Neural progenitor cell (in vitro differentiated cells): ENCODE measurements at regions not wholly inside any gene's neighbourhood (a gene's known extent, or its start where the extent isn't known, plus 50 kb on each side); places are given as distances from the start of the nearest gene placed in this dataset.

ENCODE experiments used
- DNase-seq: peaks from one replicate; pipeline ENCODE4 v3.0.0-alpha.2; 2016; ENCODE audit warnings: low spot score
- H2AFZ ChIP-seq: fragments of 200-600 bp; sonication (generic); replicated peaks from 2 replicates; pipeline ENCODE4 v1.6.1; 2016; ENCODE audit warnings: antibody characterized with exemption
- H3F3A ChIP-seq: fragments of 200-600 bp; sonication (generic); 2 replicates; pipeline ENCODE4 v1.6.1; 2016; ENCODE audit warnings: antibody characterized with exemption, low read depth
- H3K27ac ChIP-seq: fragments of 200-600 bp; sonication (generic); 2 replicates; pipeline ENCODE4 v1.5.1; 2016; ENCODE audit warnings: mild to moderate bottlenecking
- H3K27me3 ChIP-seq: fragments of 200-600 bp; sonication (generic); 2 replicates; pipeline ENCODE4 v1.6.1; 2016; ENCODE audit warnings: mild to moderate bottlenecking, moderate library complexity
- H3K36me3 ChIP-seq: fragments of 200-600 bp; sonication (generic); 2 replicates; pipeline ENCODE4 v1.5.1; 2016
- H3K4me1 ChIP-seq: fragments of 200-600 bp; sonication (generic); 2 replicates; pipeline ENCODE4 v1.6.1; 2016; ENCODE audit warnings: mixed run types
- H3K4me2 ChIP-seq: fragments of 200-600 bp; sonication (generic); 2 replicates; pipeline ENCODE4 v1.6.1; 2016
- H3K4me3 ChIP-seq: fragments of 200-600 bp; sonication (generic); 2 replicates; pipeline ENCODE4 v1.5.1; 2016
- H3K79me2 ChIP-seq: fragments of 200-600 bp; sonication (generic); 2 replicates; pipeline ENCODE4 v1.6.1; 2016; ENCODE audit warnings: low read depth
- H3K9ac ChIP-seq: fragments of 200-600 bp; sonication (generic); 2 replicates; pipeline ENCODE4 v1.6.1; 2016
- H3K9me3 ChIP-seq: fragments of 200-600 bp; sonication (generic); 2 replicates; pipeline ENCODE4 v1.5.1; 2016; ENCODE audit warnings: low read depth
- H4K20me1 ChIP-seq: fragments of 200-600 bp; sonication (generic); 2 replicates; pipeline ENCODE4 v1.6.1; 2016; ENCODE audit warnings: low read depth
- H3K27ac Mint-ChIP-seq: 3 replicates; pipeline ENCODE4 v1.8.0; 2021; ENCODE audit warnings: mixed read lengths
- H3K27me3 Mint-ChIP-seq: 2 replicates; pipeline ENCODE4 v1.8.0; 2022; ENCODE audit warnings: low read depth, mild to moderate bottlenecking, inconsistent platforms, moderate library complexity, mixed read lengths; ENCODE audit not compliant: insufficient read depth
- H3K36me3 Mint-ChIP-seq: 3 replicates; pipeline ENCODE4 v1.8.0; 2021; ENCODE audit warnings: mixed read lengths
- H3K4me1 Mint-ChIP-seq: 3 replicates; pipeline ENCODE4 v1.8.0; 2021; ENCODE audit warnings: mixed read lengths
- H3K4me3 Mint-ChIP-seq: 3 replicates; pipeline ENCODE4 v1.8.0; 2021; ENCODE audit warnings: mild to moderate bottlenecking, moderate library complexity, mixed read lengths
- H3K9me3 Mint-ChIP-seq: 3 replicates; pipeline ENCODE4 v1.8.0; 2020; ENCODE audit warnings: mixed read lengths
- CTCF ChIP-seq: fragments of 200-600 bp; sonication (generic); IDR thresholded peaks from 2 replicates; pipeline ENCODE4 v1.5.1; 2017; ENCODE audit warnings: antibody characterized with exemption, mild to moderate bottlenecking
- EZH2 ChIP-seq: fragments of 200-600 bp; sonication (generic); IDR thresholded peaks from 2 replicates; pipeline ENCODE4 v1.6.1; 2017; ENCODE audit warnings: antibody characterized with exemption, mild to moderate bottlenecking, moderate library complexity
- EZH2phosphoT487 ChIP-seq: fragments of 200-600 bp; sonication (generic); IDR thresholded peaks from 2 replicates; pipeline ENCODE4 v1.6.1; 2017; ENCODE audit warnings: antibody characterized with exemption

- Histone ChIP-seq H4K20me1 (no peaks in the 10 kb centered on the region), H3K79me2 (no peaks in the 10 kb centered on the region), H3K9ac (no peak overlapping the region), H3K4me2 (no peak overlapping the region), H3F3A (peaks cover 5% of the 10 kb centered on the region), H3K4me1 (peaks cover 25% of the 10 kb centered on the region), H3K27me3 (no peaks in the 10 kb centered on the region), H3K27ac (no peak overlapping the region), H2AFZ (no peak overlapping the region), H3K9me3 (no peaks in the 10 kb centered on the region), H3K4me3 (no peak overlapping the region), H3K36me3 (no peaks in the 10 kb centered on the region)
- TF ChIP-seq CTCF (no peak), EZH2phosphoT487 (no peak), EZH2 (no peak)
- H3K36me3 Mint-ChIP-seq = no peaks in the 10 kb centered on the region
- no peaks in the 10 kb centered on the region for H3K27me3 Mint-ChIP-seq
- H3K4me1 Mint-ChIP-seq = no peaks in the 10 kb centered on the region
- DNase-seq = no peak
- H3K27ac Mint-ChIP-seq = no peak overlapping the region
- no peak overlapping the region for H3K4me3 Mint-ChIP-seq
- H3K9me3 Mint-ChIP-seq = peaks cover 4% of the 10 kb centered on the region
Observed at GRCh38 chr13:50514249-50514648, 329.2 kb downstream of the DLEU7 start.

GRCh38 chr13:50518131-50518530 lies 325.4 kb downstream of the DLEU7 start:
- Histone ChIP-seq H3K4me2 (no peak overlapping the region), H4K20me1 (no peaks in the 10 kb centered on the region), H2AFZ (no peak overlapping the region), H3K79me2 (no peaks in the 10 kb centered on the region), H3F3A (no peaks in the 10 kb centered on the region), H3K4me3 (no peak overlapping the region), H3K36me3 (no peaks in the 10 kb centered on the region), H3K4me1 (peaks cover 20% of the 10 kb centered on the region), H3K27ac (no peak overlapping the region), H3K9me3 (no peaks in the 10 kb centered on the region), H3K9ac (no peak overlapping the region), H3K27me3 (no peaks in the 10 kb centered on the region)
- H3K27ac Mint-ChIP-seq = no peak overlapping the region
- peaks cover 5% of the 10 kb centered on the region for H3K4me1 Mint-ChIP-seq
- H3K27me3 Mint-ChIP-seq = no peaks in the 10 kb centered on the region
- H3K4me3 Mint-ChIP-seq = no peak overlapping the region
- no peaks in the 10 kb centered on the region for H3K36me3 Mint-ChIP-seq
- TF ChIP-seq CTCF = no peak
- no peak for TF ChIP-seq EZH2phosphoT487
- no peak for TF ChIP-seq EZH2
- DNase-seq = no peak
- H3K9me3 Mint-ChIP-seq = no peaks in the 10 kb centered on the region

- Histone ChIP-seq H3K4me2 (no peak overlapping the region), H4K20me1 (no peaks in the 10 kb centered on the region), H3K27ac (no peak overlapping the region), H3K4me1 (peaks cover 14% of the 10 kb centered on the region), H3F3A (no peaks in the 10 kb centered on the region), H3K4me3 (no peak overlapping the region), H3K9me3 (no peaks in the 10 kb centered on the region), H3K9ac (no peak overlapping the region), H3K36me3 (no peaks in the 10 kb centered on the region), H3K79me2 (no peaks in the 10 kb centered on the region), H2AFZ (no peak overlapping the region), H3K27me3 (no peaks in the 10 kb centered on the region)
- Mint-ChIP-seq H3K27me3 (no peaks in the 10 kb centered on the region), H3K9me3 (no peaks in the 10 kb centered on the region), H3K4me3 (no peak overlapping the region), H3K27ac (no peak overlapping the region), H3K4me1 (peaks cover 5% of the 10 kb centered on the region), H3K36me3 (no peaks in the 10 kb centered on the region)
- no peak for TF ChIP-seq EZH2phosphoT487
- TF ChIP-seq CTCF = no peak
- no peak for TF ChIP-seq EZH2
- DNase-seq = no peak
Observed at GRCh38 chr13:50518781-50519201, 324.7 kb downstream of the DLEU7 start.

DNA sequence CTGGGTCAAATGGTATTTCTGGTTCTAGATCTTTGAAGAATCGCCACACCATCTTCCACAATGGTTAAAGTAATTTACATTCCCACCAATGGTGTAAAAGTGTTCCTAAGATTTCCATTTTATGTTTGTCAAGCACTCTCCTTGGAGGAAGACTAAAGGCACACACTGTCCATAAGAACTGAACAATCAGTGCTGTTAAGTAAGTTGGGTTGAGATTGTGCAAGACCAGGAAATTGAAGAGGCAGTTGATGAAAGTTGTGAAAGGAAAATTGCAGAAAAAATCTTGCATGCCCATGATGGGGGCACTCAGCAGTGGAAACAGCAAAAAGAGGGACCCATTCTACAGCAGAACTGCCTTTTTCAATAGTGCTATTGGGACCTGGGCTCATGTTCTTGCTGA lies 323.6 kb downstream of the DLEU7 start:
- peaks cover 10% of the 10 kb centered on the region for H3K4me1 ChIP-seq
- no peaks in the 10 kb centered on the region for H3K27me3 Mint-ChIP-seq
- no peak overlapping the region for H3K27ac ChIP-seq
- no peak overlapping the region for H2AFZ ChIP-seq
- no peak overlapping the region for H3K9ac ChIP-seq
- H3K4me2 ChIP-seq = no peak overlapping the region
- H3K27me3 ChIP-seq = no peaks in the 10 kb centered on the region
- H3K4me3 ChIP-seq = no peak overlapping the region
- H3K9me3 ChIP-seq = no peaks in the 10 kb centered on the region
- no peaks in the 10 kb centered on the region for H4K20me1 ChIP-seq
- no peak overlapping the region for H3K4me3 Mint-ChIP-seq
- H3K36me3 ChIP-seq = no peaks in the 10 kb centered on the region
- H3F3A ChIP-seq = no peaks in the 10 kb centered on the region
- H3K36me3 Mint-ChIP-seq = no peaks in the 10 kb centered on the region
- no peak for DNase-seq
- TF ChIP-seq EZH2phosphoT487 = no peak
- TF ChIP-seq CTCF = no peak
- no peak for TF ChIP-seq EZH2
- H3K9me3 Mint-ChIP-seq = no peaks in the 10 kb centered on the region
- H3K4me1 Mint-ChIP-seq = peaks cover 5% of the 10 kb centered on the region
- H3K79me2 ChIP-seq = no peaks in the 10 kb centered on the region
- H3K27ac Mint-ChIP-seq = no peak overlapping the region
